OCI-LY1 (cell line): ENCODE measurements at regions not wholly inside any gene's neighbourhood (a gene's known extent, or its start where the extent isn't known, plus 50 kb on each side); places are given as distances from the start of the nearest gene placed in this dataset.

ENCODE experiments used
- H2AFZ ChIP-seq: fragments of 200-600 bp; sonication (generic), shearing (Covaris generic); 2 replicates; pipeline ENCODE4 v1.6.0; 2014; ENCODE audit warnings: antibody characterized with exemption, mild to moderate bottlenecking, low read length
- H3F3A ChIP-seq: fragments of 200-600 bp; sonication (generic), shearing (Covaris generic); 2 replicates; pipeline ENCODE4 v1.6.0; 2014; ENCODE audit warnings: mild to moderate bottlenecking, antibody characterized with exemption, low read length, moderate library complexity; ENCODE audit not compliant: insufficient read depth
- H3K27ac ChIP-seq: fragments of 200-600 bp; sonication (generic); 2 replicates; pipeline ENCODE4 v1.5.1; 2014; ENCODE audit warnings: low read length, mixed run types, mild to moderate bottlenecking, low read depth; ENCODE audit not compliant: poor library complexity, severe bottlenecking
- H3K27me3 ChIP-seq: fragments of 200-600 bp; sonication (generic); 2 replicates; pipeline ENCODE4 v1.6.0; 2014; ENCODE audit warnings: antibody characterized with exemption, mild to moderate bottlenecking, low read length, moderate library complexity; ENCODE audit not compliant: insufficient read depth
- H3K36me3 ChIP-seq: fragments of 200-600 bp; sonication (generic); 2 replicates; pipeline ENCODE4 v1.6.1; 2014; ENCODE audit warnings: mild to moderate bottlenecking, antibody characterized with exemption, low read length, moderate library complexity, mixed read lengths; ENCODE audit not compliant: insufficient read depth
- H3K4me1 ChIP-seq: fragments of 200-600 bp; sonication (generic); 2 replicates; pipeline ENCODE4 v1.5.1; 2014; ENCODE audit warnings: mild to moderate bottlenecking, low read length, moderate library complexity; ENCODE audit not compliant: insufficient read depth, severe bottlenecking
- H3K4me2 ChIP-seq: fragments of 200-600 bp; sonication (generic), shearing (Covaris generic); 2 replicates; pipeline ENCODE4 v1.6.1; 2014; ENCODE audit warnings: low read length
- H3K4me3 ChIP-seq: fragments of 200-600 bp; sonication (generic); 2 replicates; pipeline ENCODE4 v1.5.1; 2014; ENCODE audit warnings: low read length, low read depth, mild to moderate bottlenecking, mixed read lengths; ENCODE audit not compliant: poor library complexity, severe bottlenecking
- H3K79me2 ChIP-seq: fragments of 200-600 bp; shearing (Covaris generic); 2 replicates; pipeline ENCODE4 v1.6.1; 2016; ENCODE audit warnings: mixed run types, low read length, mixed read lengths; ENCODE audit not compliant: insufficient read depth
- H3K9ac ChIP-seq: fragments of 200-600 bp; sonication (generic), shearing (Covaris generic); 2 replicates; pipeline ENCODE4 v1.6.1; 2014; ENCODE audit warnings: mild to moderate bottlenecking, low read length, mixed read lengths
- H3K9me2 ChIP-seq: fragments of 200-600 bp; sonication (generic), shearing (Covaris generic); 2 replicates; pipeline ENCODE4 v1.6.1; 2014; ENCODE audit warnings: low read depth, mild to moderate bottlenecking, low read length, mixed read lengths
- H3K9me3 ChIP-seq: fragments of 200-600 bp; shearing (Covaris generic); 2 replicates; pipeline ENCODE4 v1.6.1; 2014; ENCODE audit warnings: low read length, mixed read lengths
- H4K20me1 ChIP-seq: fragments of 200-600 bp; sonication (generic), shearing (Covaris generic); 2 replicates; pipeline ENCODE4 v1.6.0; 2016; ENCODE audit warnings: mild to moderate bottlenecking, low read length; ENCODE audit not compliant: insufficient read depth
- CTCF ChIP-seq: fragments of 200-600 bp; sonication (generic), shearing (Covaris generic); IDR thresholded peaks from 2 replicates; pipeline ENCODE4 v1.5.1; 2017; ENCODE audit warnings: mild to moderate bottlenecking, antibody characterized with exemption, low read length, moderate library complexity, mixed read lengths
- EZH2 ChIP-seq: fragments of 200-600 bp; sonication (generic), shearing (Covaris generic); IDR thresholded peaks from 2 replicates; pipeline ENCODE4 v1.8.0; 2017; ENCODE audit warnings: borderline replicate concordance, mixed run types, mild to moderate bottlenecking, antibody characterized with exemption, low read length, moderate library complexity, mixed read lengths

DNA sequence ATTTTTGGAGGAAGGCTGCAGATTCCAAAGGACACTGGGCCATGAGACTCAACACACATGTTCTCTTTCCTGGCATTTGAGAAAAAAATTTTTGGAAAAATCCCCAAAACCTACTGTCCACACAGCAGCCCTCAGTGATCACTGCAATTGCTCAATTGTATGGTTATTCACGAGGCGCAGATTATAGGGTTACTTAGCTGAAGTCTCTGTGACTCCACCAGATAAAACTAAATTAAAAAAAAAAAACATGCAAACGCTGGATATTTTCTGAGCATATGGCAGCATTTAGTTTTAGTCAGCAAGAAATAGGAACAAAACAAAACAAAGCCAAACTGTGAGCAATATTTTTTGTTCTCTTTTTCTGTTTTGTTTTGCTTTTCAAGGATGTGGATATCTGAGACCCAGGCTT is 83.8 kb upstream of the FAM20A start:
- H3K9me3 ChIP-seq = no peaks in the 10 kb centered on the region
- no peak overlapping the region for H3K9ac ChIP-seq
- TF ChIP-seq CTCF = no peak
- TF ChIP-seq EZH2 = no peak
- no peak overlapping the region for H2AFZ ChIP-seq
- no peaks in the 10 kb centered on the region for H3K4me1 ChIP-seq
- no peak overlapping the region for H3K27ac ChIP-seq
- H4K20me1 ChIP-seq = no peaks in the 10 kb centered on the region
- H3F3A ChIP-seq = no peaks in the 10 kb centered on the region
- no peaks in the 10 kb centered on the region for H3K36me3 ChIP-seq
- no peak overlapping the region for H3K4me2 ChIP-seq
- H3K79me2 ChIP-seq = no peaks in the 10 kb centered on the region
- H3K4me3 ChIP-seq = no peak overlapping the region
- no peaks in the 10 kb centered on the region for H3K27me3 ChIP-seq
- no peaks in the 10 kb centered on the region for H3K9me2 ChIP-seq

DNA sequence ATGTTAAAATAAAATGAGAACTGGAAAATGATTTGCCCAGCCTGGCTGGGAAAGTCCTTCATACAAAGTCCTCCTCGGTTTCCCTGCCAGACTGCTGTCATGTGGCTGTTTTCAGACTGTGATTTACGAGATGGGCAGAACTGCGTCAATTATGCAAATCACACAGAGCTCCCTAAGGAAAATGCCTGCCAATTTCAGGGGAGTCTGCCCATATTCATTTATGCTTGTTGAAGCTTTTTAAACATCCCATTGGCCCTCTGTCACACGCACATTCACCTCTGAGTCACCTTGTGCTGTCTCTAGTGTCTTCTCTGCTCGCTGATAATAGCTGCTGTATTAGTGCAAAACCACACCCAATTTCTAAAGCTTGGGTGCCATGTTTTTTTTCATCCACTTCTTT is 81.7 kb upstream of the FAM20A start:
- Histone ChIP-seq H3K27ac (no peak overlapping the region), H3K9me3 (no peaks in the 10 kb centered on the region), H3K9me2 (no peaks in the 10 kb centered on the region), H3K79me2 (no peaks in the 10 kb centered on the region), H3K4me1 (no peaks in the 10 kb centered on the region), H3F3A (no peaks in the 10 kb centered on the region), H3K36me3 (no peaks in the 10 kb centered on the region), H2AFZ (no peak overlapping the region), H3K4me2 (no peak overlapping the region), H3K9ac (no peak overlapping the region), H3K27me3 (no peaks in the 10 kb centered on the region), H4K20me1 (no peaks in the 10 kb centered on the region), H3K4me3 (no peak overlapping the region)
- TF ChIP-seq EZH2 (no peak), CTCF (no peak)

- Histone ChIP-seq H3K9me3 (no peaks in the 10 kb centered on the region), H3K4me2 (no peak overlapping the region), H3K9ac (no peak overlapping the region), H3K9me2 (no peaks in the 10 kb centered on the region), H4K20me1 (no peaks in the 10 kb centered on the region), H2AFZ (no peak overlapping the region), H3K79me2 (no peaks in the 10 kb centered on the region), H3K36me3 (no peaks in the 10 kb centered on the region), H3K27ac (no peak overlapping the region), H3F3A (no peaks in the 10 kb centered on the region), H3K27me3 (0 out of 2 replicates have a peak, but pooled peaks cover 3% of the 10 kb centered on the region), H3K4me3 (no peak overlapping the region), H3K4me1 (no peaks in the 10 kb centered on the region)
- TF ChIP-seq EZH2 = no peak
- TF ChIP-seq CTCF = no peak
Observed at GRCh38 chr17:68679882-68680281, 78.7 kb upstream of the FAM20A start.
